GM23248 (cell line): ENCODE measurements at regions not wholly inside any gene's neighbourhood (a gene's known extent, or its start where the extent isn't known, plus 50 kb on each side); places are given as distances from the start of the nearest gene placed in this dataset.

ENCODE experiments used
- EZH2 ChIP-seq: fragments of 200-600 bp; sonication (generic); IDR thresholded peaks from 2 replicates; pipeline ENCODE4 v1.6.1; 2018; ENCODE audit warnings: antibody characterized with exemption, mild to moderate bottlenecking; ENCODE audit not compliant: insufficient read depth, poor library complexity, severe bottlenecking
- EZH2phosphoT487 ChIP-seq: fragments of 200-600 bp; sonication (generic); IDR thresholded peaks from 2 replicates; pipeline ENCODE4 v1.6.1; 2018; ENCODE audit warnings: antibody characterized with exemption, moderate library complexity, mild to moderate bottlenecking, low read depth; ENCODE audit not compliant: insufficient read depth

DNA sequence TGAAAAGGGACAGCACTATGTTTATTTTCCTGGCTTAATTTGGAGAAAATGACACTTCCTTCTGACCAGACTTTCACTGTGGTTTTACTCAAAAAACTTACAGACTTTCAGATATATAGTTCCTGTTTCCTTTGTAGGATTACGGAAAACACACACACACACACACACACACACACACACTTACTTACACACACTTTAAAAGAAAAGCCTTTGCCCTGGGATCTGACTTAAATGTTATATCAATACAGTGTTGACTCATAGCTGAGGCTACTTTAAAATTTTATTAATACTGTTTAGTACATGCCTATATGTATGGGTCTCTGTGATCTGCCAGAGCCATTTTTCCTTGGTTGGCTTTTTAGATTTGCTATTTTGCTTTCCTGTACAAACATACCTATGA lies 758.3 kb downstream of the DNAH5 start:
- no peak for TF ChIP-seq EZH2
- no peak for TF ChIP-seq EZH2phosphoT487
